Gastroesophageal sphincter (tissue), 3 donors: ENCODE measurements at regions not wholly inside any gene's neighbourhood (a gene's known extent, or its start where the extent isn't known, plus 50 kb on each side); places are given as distances from the start of the nearest gene placed in this dataset.

Experiments used
- CTCF ChIP-seq, 4 experiments: fragments of 200-600 bp in 2 of 4; fragments of 450-650 bp in 2 of 4; sonication (generic) in 1 of 4; IDR thresholded peaks; one replicate each; pipeline ENCODE4 v1.5.1; 2017 to 2019; ENCODE audit warnings: antibody characterized with exemption in 4 of 4, mild to moderate bottlenecking in 2 of 4, moderate library complexity in 2 of 4
- EP300 ChIP-seq: sonication (generic); formaldehyde crosslinking; IDR thresholded peaks from one replicate; pipeline ENCODE4 v1.6.1; 2017; ENCODE audit warnings: antibody characterized with exemption, mild to moderate bottlenecking
- POLR2A ChIP-seq, 2 donors: fragments of 450-650 bp; IDR thresholded peaks; one replicate each; pipeline ENCODE4 v1.6.1; 2017; ENCODE audit warnings: antibody characterized with exemption in 2 of 2, mild to moderate bottlenecking in 2 of 2, moderate library complexity in 1 of 2
- POLR2AphosphoS5 ChIP-seq: sonication (generic); formaldehyde crosslinking; IDR thresholded peaks from one replicate; pipeline ENCODE4 v1.6.1; 2017; ENCODE audit warnings: antibody characterized with exemption

GRCh38 chr18:38751211-38751610, 1185.6 kb upstream of the CELF4 start:
- TF ChIP-seq EP300 = no peak
- TF ChIP-seq POLR2AphosphoS5 = no peak
- no peak for TF ChIP-seq CTCF (IDR thresholded peaks at IDR 0.05)
- no peak for TF ChIP-seq POLR2A (IDR thresholded peaks at IDR 0.05)
